ENCODE measurements at regions not wholly inside any gene's neighbourhood (a gene's known extent, or its start where the extent isn't known, plus 50 kb on each side); places are given as distances from the start of the nearest gene placed in this dataset.

DNA sequence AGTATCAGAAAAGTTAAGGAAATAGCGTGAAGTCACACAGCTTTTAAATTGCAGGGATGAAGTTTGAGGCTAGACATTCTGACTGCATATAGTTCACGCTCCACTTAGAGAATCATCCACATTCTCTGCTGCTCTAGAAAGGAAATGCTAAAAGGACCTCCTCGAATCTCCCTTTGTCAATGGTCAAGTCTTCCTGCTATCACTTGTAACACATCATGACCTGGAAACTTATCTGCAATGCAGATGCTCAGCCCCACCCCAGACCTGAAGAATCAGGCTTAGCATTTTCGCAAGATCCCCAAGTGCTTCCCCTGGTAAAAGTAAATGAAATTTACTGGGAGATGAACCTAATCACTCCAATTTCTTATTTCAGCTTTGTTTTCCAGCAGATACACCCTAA lies 372.1 kb downstream of the LIG4 start:
- TF ChIP-seq, protein P1, sequence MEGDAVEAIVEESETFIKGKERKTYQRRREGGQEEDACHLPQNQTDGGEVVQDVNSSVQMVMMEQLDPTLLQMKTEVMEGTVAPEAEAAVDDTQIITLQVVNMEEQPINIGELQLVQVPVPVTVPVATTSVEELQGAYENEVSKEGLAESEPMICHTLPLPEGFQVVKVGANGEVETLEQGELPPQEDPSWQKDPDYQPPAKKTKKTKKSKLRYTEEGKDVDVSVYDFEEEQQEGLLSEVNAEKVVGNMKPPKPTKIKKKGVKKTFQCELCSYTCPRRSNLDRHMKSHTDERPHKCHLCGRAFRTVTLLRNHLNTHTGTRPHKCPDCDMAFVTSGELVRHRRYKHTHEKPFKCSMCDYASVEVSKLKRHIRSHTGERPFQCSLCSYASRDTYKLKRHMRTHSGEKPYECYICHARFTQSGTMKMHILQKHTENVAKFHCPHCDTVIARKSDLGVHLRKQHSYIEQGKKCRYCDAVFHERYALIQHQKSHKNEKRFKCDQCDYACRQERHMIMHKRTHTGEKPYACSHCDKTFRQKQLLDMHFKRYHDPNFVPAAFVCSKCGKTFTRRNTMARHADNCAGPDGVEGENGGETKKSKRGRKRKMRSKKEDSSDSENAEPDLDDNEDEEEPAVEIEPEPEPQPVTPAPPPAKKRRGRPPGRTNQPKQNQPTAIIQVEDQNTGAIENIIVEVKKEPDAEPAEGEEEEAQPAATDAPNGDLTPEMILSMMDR (conservative IDR thresholded peaks at IDR 0.05; ENCODE audit: low read depth, low read length), result no peak
- no peak for TF ChIP-seq EZH2phosphoT487 (IDR thresholded peaks at IDR 0.05; ENCODE audit: borderline replicate concordance, low read length)

Measured in PC-3 (cell line).